HepG2 (cell line): ENCODE measurements at regions not wholly inside any gene's neighbourhood (a gene's known extent, or its start where the extent isn't known, plus 50 kb on each side); places are given as distances from the start of the nearest gene placed in this dataset.

Experiments used
- ARNT2 ChIP-seq: sonication (generic); formaldehyde crosslinking; IDR thresholded peaks from 2 replicates; pipeline ENCODE4 v1.8.0; 2022; ENCODE audit warnings: mild to moderate bottlenecking, low read depth, missing genetic modification reagents, moderate library complexity
- CEBPB ChIP-seq: IDR thresholded peaks from 2 replicates; pipeline ENCODE4 v1.6.1; 2011; ENCODE audit warnings: low read depth, low read length, improper control_type of control experiment, borderline replicate concordance
- CHD4 ChIP-seq: fragments of 200-600 bp; sonication (generic); IDR thresholded peaks from 2 replicates; pipeline ENCODE4 v1.7.0; 2017; ENCODE audit warnings: mild to moderate bottlenecking, low read length, borderline replicate concordance
- EP300 ChIP-seq, 3 experiments: sonication (generic) in 1 of 3; formaldehyde crosslinking in 1 of 3; IDR thresholded peaks; 2 replicates each; pipeline versions ENCODE4 v1.5.1 to v1.6.1; 2011 to 2020; ENCODE audit warnings: low read depth in 2 of 3, low read length in 2 of 3, borderline replicate concordance in 1 of 3, improper control_type of control experiment in 1 of 3, mild to moderate bottlenecking in 1 of 3, missing genetic modification reagents in 1 of 3, moderate library complexity in 1 of 3
- FLYWCH1 ChIP-seq: sonication (generic); formaldehyde crosslinking; IDR thresholded peaks from 2 replicates; pipeline ENCODE4 v1.8.1; 2023; ENCODE audit warnings: mild to moderate bottlenecking, missing genetic modification reagents
- GPN1 ChIP-seq: sonication (generic); formaldehyde crosslinking; IDR thresholded peaks from 2 replicates; pipeline ENCODE4 v1.5.1; 2020; ENCODE audit warnings: missing genetic modification reagents, borderline replicate concordance
- HOMEZ ChIP-seq: IDR thresholded peaks from 2 replicates; pipeline ENCODE4 v1.6.1; 2016; ENCODE audit warnings: low read depth
- IRX3 ChIP-seq: sonication (generic); formaldehyde crosslinking; IDR thresholded peaks from 2 replicates; pipeline ENCODE4 v1.8.1; 2023; ENCODE audit warnings: mild to moderate bottlenecking, low read depth, missing genetic modification reagents, borderline replicate concordance
- KLF11 ChIP-seq: IDR thresholded peaks from 2 replicates; pipeline ENCODE4 v1.6.1; 2016; ENCODE audit warnings: missing compliant biosample characterization
- KLF6 ChIP-seq: IDR thresholded peaks from 2 replicates; pipeline ENCODE4 v1.8.0; 2016; ENCODE audit warnings: missing biosample characterization, missing genetic modification reagents
- MAX ChIP-seq: IDR thresholded peaks from 2 replicates; pipeline ENCODE4 v1.6.1; 2012; ENCODE audit warnings: inconsistent platforms
- MIER3 ChIP-seq: IDR thresholded peaks from 2 replicates; pipeline ENCODE4 v1.6.1; 2016; ENCODE audit warnings: missing compliant biosample characterization, borderline replicate concordance
- NR3C1 ChIP-seq: sonication (generic); formaldehyde crosslinking; IDR thresholded peaks from 2 replicates; pipeline ENCODE4 v1.4.0; 2020; ENCODE audit warnings: missing genetic modification reagents
- ONECUT2 ChIP-seq: sonication (generic); formaldehyde crosslinking; IDR thresholded peaks from 2 replicates; pipeline ENCODE4 v1.4.0; 2020; ENCODE audit warnings: missing genetic modification reagents
- RBAK ChIP-seq: sonication (generic); formaldehyde crosslinking; IDR thresholded peaks from 2 replicates; pipeline ENCODE4 v1.5.1; 2020; ENCODE audit warnings: mild to moderate bottlenecking, missing genetic modification reagents
- RFX1 ChIP-seq: fragments of 450-650 bp; IDR thresholded peaks from 2 replicates; pipeline ENCODE4 v1.6.1; 2017
- SIN3A ChIP-seq: IDR thresholded peaks from 2 replicates; pipeline ENCODE4 v1.6.1; 2011; ENCODE audit warnings: low read depth, mild to moderate bottlenecking, control low read depth, low read length, borderline replicate concordance
- SOX6 ChIP-seq, 2 experiments: fragments of 450-650 bp in 1 of 2; sonication (generic) in 1 of 2; formaldehyde crosslinking in 1 of 2; IDR thresholded peaks; 2 replicates each; pipeline versions ENCODE4 v1.4.0 to v1.6.1; 2017 to 2020; ENCODE audit warnings: antibody characterized with exemption in 1 of 2, mild to moderate bottlenecking in 1 of 2, missing genetic modification reagents in 1 of 2
- SP5 ChIP-seq: IDR thresholded peaks from 2 replicates; pipeline ENCODE4 v1.6.1; 2016; ENCODE audit warnings: low read depth, borderline replicate concordance
- SUZ12 ChIP-seq: fragments of 150-350 bp; IDR thresholded peaks from 2 replicates; pipeline ENCODE4 v1.6.1; 2014; ENCODE audit warnings: low read depth, low read length
- TRAFD1 ChIP-seq: sonication (generic); formaldehyde crosslinking; IDR thresholded peaks from 2 replicates; pipeline ENCODE4 v1.5.1; 2020; ENCODE audit warnings: missing genetic modification reagents, mild to moderate bottlenecking, borderline replicate concordance
- TSC22D2 ChIP-seq: sonication (generic); formaldehyde crosslinking; IDR thresholded peaks from 2 replicates; pipeline ENCODE4 v1.5.1; 2020; ENCODE audit warnings: missing genetic modification reagents, mild to moderate bottlenecking, borderline replicate concordance
- ZNF138 ChIP-seq: sonication (generic); formaldehyde crosslinking; IDR thresholded peaks from 2 replicates; pipeline ENCODE4 v1.5.0; 2020; ENCODE audit warnings: mild to moderate bottlenecking, low read depth, missing genetic modification reagents
- ZNF18 ChIP-seq: sonication (generic); formaldehyde crosslinking; IDR thresholded peaks from 2 replicates; pipeline ENCODE4 v1.8.0; 2022; ENCODE audit warnings: mild to moderate bottlenecking, missing genetic modification reagents; ENCODE audit not compliant: insufficient replicate concordance
- ZNF34 ChIP-seq: sonication (generic); formaldehyde crosslinking; IDR thresholded peaks from 2 replicates; pipeline ENCODE4 v1.4.0; 2020; ENCODE audit warnings: mild to moderate bottlenecking, missing genetic modification reagents, borderline replicate concordance
- ZNF605 ChIP-seq: sonication (generic); formaldehyde crosslinking; IDR thresholded peaks from 2 replicates; pipeline ENCODE4 v1.8.0; 2022; ENCODE audit warnings: mild to moderate bottlenecking, missing genetic modification reagents
- ZNF644 ChIP-seq: IDR thresholded peaks from 2 replicates; pipeline ENCODE4 v1.6.1; 2016; ENCODE audit warnings: low read depth
- ZNF780A ChIP-seq: sonication (generic); formaldehyde crosslinking; IDR thresholded peaks from 2 replicates; pipeline ENCODE4 v1.8.0; 2022; ENCODE audit warnings: mild to moderate bottlenecking, missing genetic modification reagents, moderate library complexity

- no peak for TF ChIP-seq FLYWCH1 (CRISPR knock-in tag)
- no peak for TF ChIP-seq GPN1 (CRISPR knock-in tag)
- no peak for TF ChIP-seq SUZ12
- no peak for TF ChIP-seq IRX3 (CRISPR knock-in tag)
- TF ChIP-seq TSC22D2, result no peak
- TF ChIP-seq SP5 (CRISPR knock-in tag), result no peak
- TF ChIP-seq HOMEZ (CRISPR knock-in tag), result peak; percentile 90; the same call in 1 of the 2 replicates
- TF ChIP-seq EP300 (IDR thresholded peaks at IDR 0.05; ENCODE audit: low read depth in 2 of 2, low read length in 2 of 2), result peak in 1 of 2 experiments; percentile 31; a peak in 1 of 4 replicates
- no peak for TF ChIP-seq EP300 (CRISPR knock-in tag; IDR thresholded peaks at IDR 0.05; ENCODE audit: borderline replicate concordance)
- no peak for TF ChIP-seq SIN3A
- TF ChIP-seq CEBPB, result no peak
- no peak for TF ChIP-seq ONECUT2 (CRISPR knock-in tag)
- no peak for TF ChIP-seq KLF11 (CRISPR knock-in tag)
- no peak for TF ChIP-seq MAX
- no peak for TF ChIP-seq NR3C1 (CRISPR knock-in tag)
- no peak for TF ChIP-seq MIER3
- no peak for TF ChIP-seq CHD4
- no peak for TF ChIP-seq ZNF138 (CRISPR knock-in tag)
- TF ChIP-seq TRAFD1 (CRISPR knock-in tag), result no peak
- TF ChIP-seq ZNF605, result no peak
- TF ChIP-seq SOX6 (IDR thresholded peaks at IDR 0.05), result no peak
- TF ChIP-seq SOX6 (CRISPR knock-in tag; IDR thresholded peaks at IDR 0.05), result peak; percentile 62; the same call in 1 of the 2 replicates
- no peak for TF ChIP-seq ZNF34 (CRISPR knock-in tag)
- TF ChIP-seq ARNT2 (CRISPR knock-in tag), result no peak
- peak; percentile 66 for TF ChIP-seq RFX1
- peak; percentile 53; the same call in 1 of the 2 replicates for TF ChIP-seq ZNF644 (CRISPR knock-in tag)
- no peak for TF ChIP-seq ZNF780A (CRISPR knock-in tag)
- TF ChIP-seq ZNF18, result no peak
- no peak for TF ChIP-seq RBAK
- no peak for TF ChIP-seq KLF6 (CRISPR knock-in tag)
Observed at GRCh38 chr1:213564215-213564659, 423.5 kb upstream of the PROX1 start (continued).
